ENCODE measurements at regions not wholly inside any gene's neighbourhood (a gene's known extent, or its start where the extent isn't known, plus 50 kb on each side); places are given as distances from the start of the nearest gene placed in this dataset.

GRCh38 chr14:45742187-45742586 lies 489.2 kb upstream of the MIS18BP1 start:
- H3K27ac ChIP-seq (ENCODE audit: extremely low read depth, low read depth, low read length) = no peak overlapping the region
- H3K9me1 ChIP-seq (ENCODE audit: control insufficient read depth, insufficient read depth, low read length) = no peaks in the 10 kb centered on the region
- no peak overlapping the region for H2AFZ ChIP-seq (ENCODE audit: low read depth, low read length)
- no peak for TF ChIP-seq HMGXB4 (CRISPR knock-in tag; IDR thresholded peaks at IDR 0.05)
- no peak for TF ChIP-seq ZNF316 (IDR thresholded peaks at IDR 0.05)
- no peak for TF ChIP-seq YBX1 (IDR thresholded peaks at IDR 0.05)
- no peak for TF ChIP-seq ZBTB12 (CRISPR knock-in tag; IDR thresholded peaks at IDR 0.05)
- TF ChIP-seq NR2C1 (IDR thresholded peaks at IDR 0.05) = no peak
- no peak for TF ChIP-seq NR2C1 (tag; IDR thresholded peaks at IDR 0.05)
- no peak for TF ChIP-seq JUNB (CRISPR knock-in tag; conservative IDR thresholded peaks at IDR 0.05)
- TF ChIP-seq RBBP5 (IDR thresholded peaks at IDR 0.05; ENCODE audit: borderline replicate concordance, insufficient read depth, low read length, poor library complexity, severe bottlenecking) = no peak
- no peak for TF ChIP-seq RUNX1 (IDR thresholded peaks at IDR 0.05; ENCODE audit: low read depth)
- TF ChIP-seq ARID1B (IDR thresholded peaks at IDR 0.05) = no peak
- TF ChIP-seq MECOM (CRISPR knock-in tag; IDR thresholded peaks at IDR 0.05) = no peak
- no peak for TF ChIP-seq PBX2 (CRISPR knock-in tag; IDR thresholded peaks at IDR 0.05; ENCODE audit: low read depth)
- TF ChIP-seq PBX2 (tag; conservative IDR thresholded peaks at IDR 0.05; ENCODE audit: low read depth) = no peak
- no peak for TF ChIP-seq MYBL2 (IDR thresholded peaks at IDR 0.05; ENCODE audit: low read depth)
- no peak for TF ChIP-seq MYBL2 (CRISPR knock-in tag; IDR thresholded peaks at IDR 0.05; ENCODE audit: borderline replicate concordance)
- no peak for TF ChIP-seq MYC (IDR thresholded peaks at IDR 0.05; ENCODE audit: low read depth, low read length)
- no peak for TF ChIP-seq MYC (CRISPR knock-in tag; IDR thresholded peaks at IDR 0.05; ENCODE audit: borderline replicate concordance, low read depth)
- no peak for TF ChIP-seq CCNT2 (IDR thresholded peaks at IDR 0.05; ENCODE audit: borderline replicate concordance, extremely low read depth, insufficient read length, low read depth, low read length)
- TF ChIP-seq SIN3A (IDR thresholded peaks at IDR 0.05; ENCODE audit: borderline replicate concordance in 2 of 2, control insufficient read depth in 1 of 2, low read depth in 2 of 2, low read length in 2 of 2) = no peak
- no peak for TF ChIP-seq ZKSCAN1 (IDR thresholded peaks at IDR 0.05; ENCODE audit: low read depth, low read length)
- ChIA-PET POLR2A (no interaction called here), CTCF (ENCODE audit: low intra/inter-chr PET ratio) (no interaction called here)
- no peak overlapping the region for H3K4me3 ChIP-seq
- H3K4me2 ChIP-seq (ENCODE audit: insufficient read depth, low read length) = no peak overlapping the region
- H4K20me1 ChIP-seq (replicated peaks; ENCODE audit: control insufficient read depth, insufficient read depth, low read length) = no peaks in the 10 kb centered on the region
- in situ Hi-C loops (cut with MboI) (no loop called here), intact Hi-C loops (cut with micrococcal nuclease) (no loop called here)
- no TSS peak for BruUV-seq (replicated peaks)
- no peaks in the 10 kb centered on the region for H3K4me1 ChIP-seq (replicated peaks in 1 of 2; ENCODE audit: control insufficient read depth in 2 of 2, insufficient read depth in 2 of 2, low read length in 2 of 2)
- no peaks in the 10 kb centered on the region for H3K9me3 ChIP-seq (replicated peaks; ENCODE audit: control insufficient read depth, insufficient read depth, low read depth, low read length)
- ATAC-seq (no peak), FAIRE-seq (no peak), DNase-seq (ENCODE audit: extremely low read depth in 1 of 4, low spot score in 3 of 4) (no peak)
- H3K79me2 ChIP-seq (ENCODE audit: control insufficient read depth, insufficient read depth, low read length) = no peaks in the 10 kb centered on the region
- no peaks in the 10 kb centered on the region for H3K36me3 ChIP-seq (ENCODE audit: control insufficient read depth, insufficient read depth, low read length)
- no peaks in the 10 kb centered on the region for H3K27me3 ChIP-seq (ENCODE audit: control insufficient read depth in 2 of 2, insufficient read depth in 2 of 2, low read length in 2 of 2)
- H3K9ac ChIP-seq (ENCODE audit: insufficient read depth in 1 of 2, low read depth in 2 of 2, low read length in 2 of 2) = no peak overlapping the region
